ENCODE measurements at regions not wholly inside any gene's neighbourhood (a gene's known extent, or its start where the extent isn't known, plus 50 kb on each side); places are given as distances from the start of the nearest gene placed in this dataset.

- Histone ChIP-seq H2AFZ (no peak overlapping the region), H3K27me3 (no peaks in the 10 kb centered on the region)
- 89% methylated on average over 30 of the region's 31 CpGs for WGBS (ENCODE audit: low lambda C conversion rate, missing lambda C conversion rate)
These were observed 128.4 kb upstream of the SPACA7 start for GRCh38 chr13:112247471-112248405.

GRCh38 chr13:112248406-112248760 is 127.8 kb upstream of the SPACA7 start:
- WGBS (ENCODE audit: low lambda C conversion rate, missing lambda C conversion rate), result 86% methylated on average over 8 of the region's 8 CpGs
- no peaks in the 10 kb centered on the region for H3K9me3 ChIP-seq (ENCODE audit: low read depth)
- no peaks in the 10 kb centered on the region for H3K79me2 ChIP-seq
- H3K4me1 ChIP-seq (ENCODE audit: insufficient read depth), result no peaks in the 10 kb centered on the region
- no peak overlapping the region for H3K27ac ChIP-seq
- no peaks in the 10 kb centered on the region for H3K9me2 ChIP-seq (replicated peaks; ENCODE audit: insufficient read depth)
- no peaks in the 10 kb centered on the region for H3K36me3 ChIP-seq (replicated peaks; ENCODE audit: insufficient read depth, low read depth)
- H3K4me3 ChIP-seq, result no peak overlapping the region
- no peak for DNase-seq (ENCODE audit: low spot score)
- no peak overlapping the region for H3K4me2 ChIP-seq
- H2AFZ ChIP-seq, result no peak overlapping the region
- no peak for TF ChIP-seq EZH2 (IDR thresholded peaks at IDR 0.05; ENCODE audit: borderline replicate concordance)
- no peak for TF ChIP-seq CTCF (IDR thresholded peaks at IDR 0.05; ENCODE audit: poor library complexity)
- no peak for TF ChIP-seq EZH2phosphoT487 (IDR thresholded peaks at IDR 0.05; ENCODE audit: low read depth, severe bottlenecking, unreplicated experiment)
- no peaks in the 10 kb centered on the region for H3K27me3 ChIP-seq
- no peaks in the 10 kb centered on the region for H4K20me1 ChIP-seq (ENCODE audit: insufficient read depth, poor library complexity, severe bottlenecking)

More at GRCh38 chr13:112247471-112248405, 128.4 kb upstream of the SPACA7 start:
- no peak overlapping the region for H3K4me2 ChIP-seq
- no peaks in the 10 kb centered on the region for H3K36me3 ChIP-seq (replicated peaks; ENCODE audit: insufficient read depth, low read depth)
- no peaks in the 10 kb centered on the region for H3K9me3 ChIP-seq (ENCODE audit: low read depth)
- no peak for TF ChIP-seq EZH2 (IDR thresholded peaks at IDR 0.05; ENCODE audit: borderline replicate concordance)
- no peak for TF ChIP-seq CTCF (IDR thresholded peaks at IDR 0.05; ENCODE audit: poor library complexity)
- TF ChIP-seq EZH2phosphoT487 (IDR thresholded peaks at IDR 0.05; ENCODE audit: low read depth, severe bottlenecking, unreplicated experiment), result no peak
- no peak for DNase-seq (ENCODE audit: low spot score)
- H3K4me1 ChIP-seq (ENCODE audit: insufficient read depth), result no peaks in the 10 kb centered on the region
- H3K79me2 ChIP-seq, result no peaks in the 10 kb centered on the region
- no peaks in the 10 kb centered on the region for H4K20me1 ChIP-seq (ENCODE audit: insufficient read depth, poor library complexity, severe bottlenecking)
- H3K27ac ChIP-seq, result no peak overlapping the region
- H3K9me2 ChIP-seq (replicated peaks; ENCODE audit: insufficient read depth), result no peaks in the 10 kb centered on the region
- H3K4me3 ChIP-seq, result no peak overlapping the region

GRCh38 chr13:112248862-112249592 is 127.1 kb upstream of the SPACA7 start:
- Histone ChIP-seq H3K9me2 (replicated peaks; ENCODE audit: insufficient read depth) (no peaks in the 10 kb centered on the region), H3K36me3 (replicated peaks; ENCODE audit: insufficient read depth, low read depth) (no peaks in the 10 kb centered on the region), H3K79me2 (no peaks in the 10 kb centered on the region), H3K27me3 (no peaks in the 10 kb centered on the region), H3K27ac (no peak overlapping the region), H3K4me3 (no peak overlapping the region), H3K4me2 (no peak overlapping the region), H2AFZ (no peak overlapping the region), H3K9me3 (ENCODE audit: low read depth) (no peaks in the 10 kb centered on the region), H3K4me1 (ENCODE audit: insufficient read depth) (no peaks in the 10 kb centered on the region), H4K20me1 (ENCODE audit: insufficient read depth, poor library complexity, severe bottlenecking) (no peaks in the 10 kb centered on the region)
- no peak for DNase-seq (ENCODE audit: low spot score)
- TF ChIP-seq CTCF (IDR thresholded peaks at IDR 0.05; ENCODE audit: poor library complexity), result no peak
- no peak for TF ChIP-seq EZH2 (IDR thresholded peaks at IDR 0.05; ENCODE audit: borderline replicate concordance)
- no peak for TF ChIP-seq EZH2phosphoT487 (IDR thresholded peaks at IDR 0.05; ENCODE audit: low read depth, severe bottlenecking, unreplicated experiment)
- 75% methylated on average over 25 of the region's 25 CpGs for WGBS (ENCODE audit: low lambda C conversion rate, missing lambda C conversion rate)
